ENCODE measurements at regions not wholly inside any gene's neighbourhood (a gene's known extent, or its start where the extent isn't known, plus 50 kb on each side); places are given as distances from the start of the nearest gene placed in this dataset.
"Not testable (repeated sequence)": the region's sequence is repeated elsewhere in the genome, so short reads cannot be mapped to it uniquely, and the experiment has no call there.

GRCh38 chr16:26510924-26511323, 555.8 kb upstream of the C16orf82 start:
- no peak for DNase-seq

- DNase-seq, result no peak
These were observed 555.3 kb upstream of the C16orf82 start for GRCh38 chr16:26511463-26511862.

DNA sequence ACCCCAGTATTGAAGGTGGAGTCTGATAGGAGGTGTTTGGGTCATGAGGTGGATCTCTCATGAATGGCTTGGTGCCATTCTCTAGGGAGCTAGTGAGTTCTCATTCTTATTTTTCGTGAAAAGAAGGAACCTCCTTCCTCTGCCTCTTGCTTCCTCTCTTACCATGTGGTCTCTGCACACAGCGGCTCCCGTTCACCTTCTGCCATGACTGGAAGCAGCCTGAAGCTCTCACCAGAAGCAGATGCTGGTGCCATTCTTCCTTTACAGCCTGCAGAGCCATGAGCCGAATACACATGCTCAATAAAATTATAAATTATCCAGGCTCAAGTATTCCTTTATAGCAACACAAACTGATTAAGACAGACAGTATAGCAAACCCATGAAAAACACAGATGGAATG, 545.1 kb upstream of the C16orf82 start:
- DNase-seq, result no peak

GRCh38 chr16:26524281-26524680, 542.4 kb upstream of the C16orf82 start:
- DNase-seq, result no peak

- DNase-seq, result no peak
These were observed 541.9 kb upstream of the C16orf82 start for GRCh38 chr16:26524846-26525245.

- no peak for DNase-seq
These were observed 540.9 kb upstream of the C16orf82 start for GRCh38 chr16:26525856-26526255.

DNA sequence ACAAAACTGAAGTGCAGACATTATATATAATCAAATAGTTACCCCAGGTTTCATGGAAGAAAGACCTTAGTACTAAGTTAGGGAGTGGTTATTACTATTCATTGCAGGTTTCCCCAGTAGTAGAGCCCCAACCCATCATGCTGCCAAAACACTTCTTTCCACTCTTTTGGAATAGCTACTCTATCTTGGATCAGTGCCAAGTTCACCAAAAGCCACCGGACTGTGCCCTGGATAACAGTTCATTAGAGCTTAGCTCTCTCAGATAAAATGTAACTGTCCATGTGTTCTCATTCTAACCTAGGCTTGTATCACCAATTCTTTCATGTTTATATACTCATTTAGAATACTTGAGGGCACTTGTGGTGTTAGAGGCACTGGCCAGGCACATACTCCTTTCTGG, 540.1 kb upstream of the C16orf82 start:
- DNase-seq, result no peak

GRCh38 chr16:26530584-26531289, 536.0 kb upstream of the C16orf82 start:
- no peak for DNase-seq

- DNase-seq, result no peak
These were observed 535.4 kb upstream of the C16orf82 start for GRCh38 chr16:26531290-26531730.

- DNase-seq, result no peak
These were observed 534.3 kb upstream of the C16orf82 start for GRCh38 chr16:26532456-26532855.

DNA sequence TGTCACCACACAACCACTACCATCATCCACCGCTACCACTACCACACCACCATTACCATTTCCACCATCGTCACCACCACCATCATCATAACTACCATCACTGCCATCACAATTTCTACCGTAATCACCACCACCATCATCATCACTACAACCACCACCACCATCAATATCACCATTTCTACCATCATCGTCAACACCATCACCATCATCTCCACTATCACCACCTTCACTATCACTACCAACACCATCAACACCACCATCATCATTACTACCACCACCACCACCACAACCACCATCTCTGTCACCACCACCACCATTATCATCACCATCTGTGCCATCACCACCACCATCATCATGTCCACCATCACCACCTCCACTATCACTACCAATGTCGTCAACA, 524.5 kb upstream of the C16orf82 start:
- no peak for DNase-seq

GRCh38 chr16:26546573-26546972, 520.2 kb upstream of the C16orf82 start:
- DNase-seq, result no peak

GRCh38 chr16:26547681-26548080, 519.0 kb upstream of the C16orf82 start:
- no peak for DNase-seq

GRCh38 chr16:26550111-26550610, 516.6 kb upstream of the C16orf82 start:
- DNase-seq, result no peak

GRCh38 chr16:26554030-26554429, 512.7 kb upstream of the C16orf82 start:
- no peak for DNase-seq

GRCh38 chr16:26561303-26561702, 505.4 kb upstream of the C16orf82 start:
- no peak for DNase-seq

DNA sequence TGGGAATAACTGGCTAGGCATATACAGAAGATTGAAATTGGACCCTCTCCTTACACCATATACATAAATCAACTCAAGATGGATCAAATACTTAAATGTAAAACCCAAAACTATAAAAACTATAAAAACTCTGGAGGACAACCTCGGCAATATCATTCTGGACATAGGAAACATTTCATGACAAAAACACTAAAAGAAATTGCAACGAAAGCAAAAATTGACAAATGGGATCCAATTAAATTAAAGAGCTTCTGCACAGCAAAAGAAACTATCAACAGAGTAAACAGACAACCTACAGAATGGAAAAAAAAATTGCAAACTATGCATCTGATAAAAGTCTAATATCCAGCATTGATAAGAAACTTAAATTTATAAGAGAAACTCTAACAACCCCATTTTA, 503.7 kb upstream of the C16orf82 start:
- DNase-seq, result no peak

DNA sequence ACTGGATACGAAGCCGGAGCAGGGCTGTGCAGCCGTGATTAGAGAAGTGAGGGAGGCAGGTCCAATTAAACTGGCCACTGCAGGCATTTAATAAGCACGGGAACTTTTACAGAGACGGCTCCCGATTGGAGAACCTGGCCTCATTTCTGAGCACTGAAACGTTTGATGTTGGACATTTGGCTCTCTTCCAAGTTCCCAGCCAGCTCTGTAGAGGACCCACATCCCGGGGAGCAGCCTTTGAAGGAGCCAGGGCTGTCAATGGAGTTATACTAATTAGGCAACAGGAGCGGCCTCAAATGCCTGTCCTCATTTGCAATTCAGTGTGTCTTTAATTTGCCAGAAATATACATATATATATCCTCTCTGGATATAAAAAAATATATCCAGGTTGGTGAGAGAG, 499.4 kb upstream of the C16orf82 start:
- no peak for DNase-seq

- DNase-seq, result no peak
These were observed 496.9 kb upstream of the C16orf82 start for GRCh38 chr16:26569793-26570192.

- DNase-seq, result no peak
These were observed 488.0 kb upstream of the C16orf82 start for GRCh38 chr16:26578748-26579147.

DNA sequence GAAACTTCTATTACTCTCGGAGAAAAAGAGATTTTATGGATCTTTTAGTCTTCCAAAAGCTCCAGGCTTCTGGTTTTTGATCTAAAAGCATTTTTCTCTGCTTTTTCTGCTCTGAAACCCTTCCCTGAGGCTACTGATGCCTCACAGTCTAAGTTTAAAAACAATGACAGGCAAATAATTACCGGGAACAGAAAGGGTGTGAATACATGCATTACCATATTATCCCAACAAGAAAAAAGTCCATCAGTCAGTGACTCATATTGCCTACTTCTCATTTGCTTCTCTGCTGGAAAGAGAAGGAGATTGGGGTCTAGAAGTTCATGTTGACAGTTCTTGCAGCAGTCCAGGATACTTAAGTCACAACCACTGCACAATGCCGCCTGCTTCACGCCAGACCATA, 482.9 kb upstream of the C16orf82 start:
- DNase-seq, result no peak

- DNase-seq, result no peak
These were observed 473.0 kb upstream of the C16orf82 start for GRCh38 chr16:26593700-26594099.

- DNase-seq, result no peak
These were observed 472.1 kb upstream of the C16orf82 start for GRCh38 chr16:26594666-26595065.

- no peak for DNase-seq
These were observed 471.5 kb upstream of the C16orf82 start for GRCh38 chr16:26595199-26595598.

DNA sequence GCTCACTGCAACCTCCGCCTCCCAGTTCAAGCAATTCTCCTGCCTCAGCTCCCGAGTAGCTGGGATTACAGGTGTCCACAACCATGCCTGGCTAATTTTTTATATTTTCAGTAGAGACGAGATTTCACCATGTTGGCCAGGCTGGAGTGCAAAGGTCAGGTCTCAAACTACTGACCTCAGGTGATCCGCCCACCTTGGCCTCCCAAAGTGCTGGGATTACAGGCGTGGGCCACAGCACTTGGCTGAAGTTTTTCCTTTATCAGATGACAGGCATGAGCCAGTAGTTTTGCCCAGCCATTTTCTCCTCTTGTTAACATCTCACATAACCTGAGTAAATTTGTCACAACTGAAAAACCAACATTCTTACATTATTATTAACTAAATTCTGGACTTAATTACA, 470.7 kb upstream of the C16orf82 start:
- not testable (repeated sequence) for DNase-seq

Data from stimulated activated naive CD4-positive, alpha-beta T cell treated with Interleukin-2 at 50 U/mL for 16 hours (primary cell).